ENCODE measurements at regions not wholly inside any gene's neighbourhood (a gene's known extent, or its start where the extent isn't known, plus 50 kb on each side); places are given as distances from the start of the nearest gene placed in this dataset.

DNA sequence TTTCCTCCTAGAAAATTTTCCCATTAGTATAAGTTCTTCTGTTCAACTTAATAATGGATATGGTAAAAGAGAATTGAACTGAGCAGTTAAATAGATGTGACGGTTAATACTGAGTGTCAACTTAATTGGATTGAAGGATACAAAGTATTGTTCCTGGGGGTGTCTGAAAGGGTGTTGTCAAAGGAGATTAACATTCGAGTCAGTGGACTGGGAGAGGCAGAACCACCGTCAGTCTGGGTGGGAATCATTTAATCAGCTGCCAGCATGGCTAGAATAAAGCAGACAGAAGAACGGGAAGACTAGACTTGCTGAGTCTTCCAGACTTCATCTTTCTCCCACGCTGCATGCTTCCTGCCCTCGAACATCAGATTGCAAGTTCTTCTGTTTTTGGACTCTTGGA, 689.6 kb upstream of the CDH10 start:
- TF ChIP-seq POLR2A (IDR thresholded peaks at IDR 0.05) (no peak), EP300 (IDR thresholded peaks at IDR 0.05) (no peak)
- TF ChIP-seq, protein P1, sequence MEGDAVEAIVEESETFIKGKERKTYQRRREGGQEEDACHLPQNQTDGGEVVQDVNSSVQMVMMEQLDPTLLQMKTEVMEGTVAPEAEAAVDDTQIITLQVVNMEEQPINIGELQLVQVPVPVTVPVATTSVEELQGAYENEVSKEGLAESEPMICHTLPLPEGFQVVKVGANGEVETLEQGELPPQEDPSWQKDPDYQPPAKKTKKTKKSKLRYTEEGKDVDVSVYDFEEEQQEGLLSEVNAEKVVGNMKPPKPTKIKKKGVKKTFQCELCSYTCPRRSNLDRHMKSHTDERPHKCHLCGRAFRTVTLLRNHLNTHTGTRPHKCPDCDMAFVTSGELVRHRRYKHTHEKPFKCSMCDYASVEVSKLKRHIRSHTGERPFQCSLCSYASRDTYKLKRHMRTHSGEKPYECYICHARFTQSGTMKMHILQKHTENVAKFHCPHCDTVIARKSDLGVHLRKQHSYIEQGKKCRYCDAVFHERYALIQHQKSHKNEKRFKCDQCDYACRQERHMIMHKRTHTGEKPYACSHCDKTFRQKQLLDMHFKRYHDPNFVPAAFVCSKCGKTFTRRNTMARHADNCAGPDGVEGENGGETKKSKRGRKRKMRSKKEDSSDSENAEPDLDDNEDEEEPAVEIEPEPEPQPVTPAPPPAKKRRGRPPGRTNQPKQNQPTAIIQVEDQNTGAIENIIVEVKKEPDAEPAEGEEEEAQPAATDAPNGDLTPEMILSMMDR (IDR thresholded peaks at IDR 0.05) = no peak
